ENCODE measurements at regions not wholly inside any gene's neighbourhood (a gene's known extent, or its start where the extent isn't known, plus 50 kb on each side); places are given as distances from the start of the nearest gene placed in this dataset.

GRCh38 chr2:155528034-155528433 is 804.5 kb downstream of the NR4A2 start:
- Mint-ChIP-seq H3K4me1 (no peaks in the 10 kb centered on the region), H3K9me3 (no peaks in the 10 kb centered on the region)

More at GRCh38 chr2:155528034-155528433, 804.5 kb downstream of the NR4A2 start:
- Mint-ChIP-seq H3K27ac (no peak overlapping the region), H3K4me3 (no peak overlapping the region), H3K27me3 (ENCODE audit: low read depth) (no peaks in the 10 kb centered on the region), H3K36me3 (ENCODE audit: insufficient read depth in 1 of 3, low read depth in 3 of 3) (no peaks in the 10 kb centered on the region)
- no peak overlapping the region for H3K4me2 ChIP-seq (ENCODE audit: insufficient read depth, insufficient read length, low read length)
- H3K79me2 ChIP-seq (ENCODE audit: insufficient read depth, low read length) = no peaks in the 10 kb centered on the region
- no peak overlapping the region for H3K23ac ChIP-seq (ENCODE audit: insufficient read length, low read depth, low read length)
- H3K56ac ChIP-seq (ENCODE audit: insufficient read length, low read depth, low read length) = no peak overlapping the region
- no peak overlapping the region for H4K8ac ChIP-seq (replicated peaks; ENCODE audit: insufficient read length, low read depth, low read length)
- no peak overlapping the region for H4K5ac ChIP-seq (ENCODE audit: insufficient read length, low read depth, low read length)
- H3K27ac ChIP-seq (ENCODE audit: insufficient read length, low read depth, low read length) = no peak overlapping the region
- no peaks in the 10 kb centered on the region for H3K9me3 ChIP-seq (ENCODE audit: control insufficient read depth, low read depth, low read length)
- no peak overlapping the region for H2BK12ac ChIP-seq (ENCODE audit: insufficient read length, low read depth, low read length)
- no peak overlapping the region for H3T11ph ChIP-seq (ENCODE audit: low read length)
- H2BK5ac ChIP-seq (ENCODE audit: insufficient read length, low read length) = no peak overlapping the region
- H3K4ac ChIP-seq (ENCODE audit: low read depth, low read length) = no peak overlapping the region
- H3K14ac ChIP-seq (ENCODE audit: insufficient read depth, low read length) = no peak overlapping the region
- H2AK5ac ChIP-seq (ENCODE audit: insufficient read length, low read length) = no peak overlapping the region
- H3K4me1 ChIP-seq (ENCODE audit: insufficient read depth, low read length) = no peaks in the 10 kb centered on the region
- no peak overlapping the region for H2AFZ ChIP-seq (ENCODE audit: low read length)
- no peak for DNase-seq
- no peak overlapping the region for H2BK120ac ChIP-seq (ENCODE audit: low read depth, low read length, poor library complexity, severe bottlenecking)
- no peak overlapping the region for H3K18ac ChIP-seq (ENCODE audit: insufficient read length, low read depth, low read length)
- H3K9ac ChIP-seq (ENCODE audit: extremely low read depth, insufficient read length, low read length) = no peak overlapping the region
- TF ChIP-seq, protein P1, sequence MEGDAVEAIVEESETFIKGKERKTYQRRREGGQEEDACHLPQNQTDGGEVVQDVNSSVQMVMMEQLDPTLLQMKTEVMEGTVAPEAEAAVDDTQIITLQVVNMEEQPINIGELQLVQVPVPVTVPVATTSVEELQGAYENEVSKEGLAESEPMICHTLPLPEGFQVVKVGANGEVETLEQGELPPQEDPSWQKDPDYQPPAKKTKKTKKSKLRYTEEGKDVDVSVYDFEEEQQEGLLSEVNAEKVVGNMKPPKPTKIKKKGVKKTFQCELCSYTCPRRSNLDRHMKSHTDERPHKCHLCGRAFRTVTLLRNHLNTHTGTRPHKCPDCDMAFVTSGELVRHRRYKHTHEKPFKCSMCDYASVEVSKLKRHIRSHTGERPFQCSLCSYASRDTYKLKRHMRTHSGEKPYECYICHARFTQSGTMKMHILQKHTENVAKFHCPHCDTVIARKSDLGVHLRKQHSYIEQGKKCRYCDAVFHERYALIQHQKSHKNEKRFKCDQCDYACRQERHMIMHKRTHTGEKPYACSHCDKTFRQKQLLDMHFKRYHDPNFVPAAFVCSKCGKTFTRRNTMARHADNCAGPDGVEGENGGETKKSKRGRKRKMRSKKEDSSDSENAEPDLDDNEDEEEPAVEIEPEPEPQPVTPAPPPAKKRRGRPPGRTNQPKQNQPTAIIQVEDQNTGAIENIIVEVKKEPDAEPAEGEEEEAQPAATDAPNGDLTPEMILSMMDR (conservative IDR thresholded peaks at IDR 0.05) = no peak
- no peaks in the 10 kb centered on the region for H3K27me3 ChIP-seq (ENCODE audit: insufficient read depth, low read length)
- no CpG with 5 or more reads among the region's 1 CpG for WGBS (ENCODE audit: extremely low coverage, insufficient read length, low lambda C conversion rate)
- H2BK15ac ChIP-seq (ENCODE audit: low read depth, low read length) = no peak overlapping the region
- H3K79me1 ChIP-seq (ENCODE audit: insufficient read depth, low read depth, low read length, poor library complexity, severe bottlenecking) = no peaks in the 10 kb centered on the region
- H4K91ac ChIP-seq (ENCODE audit: insufficient read length, low read depth, low read length) = no peak overlapping the region
- no peaks in the 10 kb centered on the region for H3K23me2 ChIP-seq (ENCODE audit: insufficient read length, low read depth, low read length, poor library complexity, severe bottlenecking)
- H4K20me1 ChIP-seq (ENCODE audit: control insufficient read depth, insufficient read depth, insufficient read length) = no peaks in the 10 kb centered on the region
- no peak overlapping the region for H2BK20ac ChIP-seq (ENCODE audit: low read depth, low read length, poor library complexity, severe bottlenecking)

All from H9 (cell line).